PFSK-1 (cell line): ENCODE measurements at regions not wholly inside any gene's neighbourhood (a gene's known extent, or its start where the extent isn't known, plus 50 kb on each side); places are given as distances from the start of the nearest gene placed in this dataset.

Experiments
- FOXP2 ChIP-seq: optimal IDR thresholded peaks from 2 replicates; pipeline ENCODE3; 2011; ENCODE audit warnings: borderline replicate concordance, control low read depth, inconsistent platforms; ENCODE audit not compliant: insufficient read depth; ENCODE audit errors: extremely low read length, extremely low read depth
- POLR2AphosphoS5 ChIP-seq: IDR thresholded peaks from 2 replicates; pipeline ENCODE4 v1.6.1; 2012; ENCODE audit warnings: low read depth, mild to moderate bottlenecking, control low read depth, low read length, moderate library complexity
- SIN3A ChIP-seq: IDR thresholded peaks from 2 replicates; pipeline ENCODE4 v1.6.1; 2012; ENCODE audit warnings: mild to moderate bottlenecking, low read length, moderate library complexity, borderline replicate concordance; ENCODE audit not compliant: insufficient read depth
- TAF1 ChIP-seq: IDR thresholded peaks from 2 replicates; pipeline ENCODE4 v1.6.1; 2012; ENCODE audit warnings: low read length, control low read depth, borderline replicate concordance; ENCODE audit not compliant: insufficient read depth
- TF ChIP-seq, protein P1 (sequence below), 2 experiments: IDR thresholded peaks; 2 replicates each; pipeline versions ENCODE4 v1.6.1 to v1.8.0; 2011 to 2012; ENCODE audit warnings: low read depth in 2 of 2, low read length in 2 of 2, control low read depth in 1 of 2, inconsistent platforms in 1 of 2, mild to moderate bottlenecking in 1 of 2, moderate library complexity in 1 of 2; ENCODE audit not compliant: insufficient read depth in 1 of 2

DNA sequence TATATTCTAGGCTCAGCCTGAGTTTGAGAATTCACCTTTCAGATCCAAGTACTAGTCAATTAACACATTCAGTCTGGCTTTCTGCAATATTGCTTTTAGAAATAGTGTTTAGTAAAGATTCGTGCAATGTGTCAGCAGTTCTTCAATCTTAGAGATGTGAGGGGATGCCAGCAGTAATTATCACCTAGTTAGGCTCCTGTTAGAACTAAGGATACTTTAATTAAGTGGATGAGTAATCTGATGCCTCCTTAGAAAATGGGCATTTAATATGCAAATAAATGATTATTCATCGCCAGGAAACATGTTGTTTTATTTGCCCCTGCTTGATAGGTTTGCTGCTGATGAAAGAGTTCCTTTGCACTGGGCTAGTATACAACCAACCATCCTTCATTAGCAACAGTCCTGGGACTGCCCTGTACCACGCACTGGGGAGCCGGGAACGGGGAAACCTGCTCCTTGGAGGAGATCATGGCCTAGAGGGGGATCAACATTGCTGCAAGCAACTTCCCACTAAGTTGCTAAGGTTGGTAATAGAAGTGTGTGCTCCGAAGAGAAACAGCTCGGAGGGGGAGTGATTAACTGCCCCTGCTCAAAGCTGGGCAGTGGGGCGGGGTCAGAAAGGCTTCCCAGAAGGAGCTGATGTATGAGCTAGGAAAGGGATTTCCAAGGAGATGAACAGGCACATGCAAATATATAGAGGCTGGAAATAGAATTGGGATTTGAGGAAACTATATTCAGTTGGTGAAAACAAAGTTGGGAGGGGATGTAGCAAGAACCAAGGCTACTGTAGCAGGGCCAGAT is 231.8 kb downstream of the DRD1 start:
- TF ChIP-seq TAF1, result no peak
- TF ChIP-seq SIN3A, result no peak
- TF ChIP-seq FOXP2, result no peak
- no peak for TF ChIP-seq POLR2AphosphoS5
- TF ChIP-seq, protein P1, sequence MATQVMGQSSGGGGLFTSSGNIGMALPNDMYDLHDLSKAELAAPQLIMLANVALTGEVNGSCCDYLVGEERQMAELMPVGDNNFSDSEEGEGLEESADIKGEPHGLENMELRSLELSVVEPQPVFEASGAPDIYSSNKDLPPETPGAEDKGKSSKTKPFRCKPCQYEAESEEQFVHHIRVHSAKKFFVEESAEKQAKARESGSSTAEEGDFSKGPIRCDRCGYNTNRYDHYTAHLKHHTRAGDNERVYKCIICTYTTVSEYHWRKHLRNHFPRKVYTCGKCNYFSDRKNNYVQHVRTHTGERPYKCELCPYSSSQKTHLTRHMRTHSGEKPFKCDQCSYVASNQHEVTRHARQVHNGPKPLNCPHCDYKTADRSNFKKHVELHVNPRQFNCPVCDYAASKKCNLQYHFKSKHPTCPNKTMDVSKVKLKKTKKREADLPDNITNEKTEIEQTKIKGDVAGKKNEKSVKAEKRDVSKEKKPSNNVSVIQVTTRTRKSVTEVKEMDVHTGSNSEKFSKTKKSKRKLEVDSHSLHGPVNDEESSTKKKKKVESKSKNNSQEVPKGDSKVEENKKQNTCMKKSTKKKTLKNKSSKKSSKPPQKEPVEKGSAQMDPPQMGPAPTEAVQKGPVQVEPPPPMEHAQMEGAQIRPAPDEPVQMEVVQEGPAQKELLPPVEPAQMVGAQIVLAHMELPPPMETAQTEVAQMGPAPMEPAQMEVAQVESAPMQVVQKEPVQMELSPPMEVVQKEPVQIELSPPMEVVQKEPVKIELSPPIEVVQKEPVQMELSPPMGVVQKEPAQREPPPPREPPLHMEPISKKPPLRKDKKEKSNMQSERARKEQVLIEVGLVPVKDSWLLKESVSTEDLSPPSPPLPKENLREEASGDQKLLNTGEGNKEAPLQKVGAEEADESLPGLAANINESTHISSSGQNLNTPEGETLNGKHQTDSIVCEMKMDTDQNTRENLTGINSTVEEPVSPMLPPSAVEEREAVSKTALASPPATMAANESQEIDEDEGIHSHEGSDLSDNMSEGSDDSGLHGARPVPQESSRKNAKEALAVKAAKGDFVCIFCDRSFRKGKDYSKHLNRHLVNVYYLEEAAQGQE (IDR thresholded peaks at IDR 0.05; ENCODE audit: insufficient read depth in 1 of 2, low read depth in 2 of 2, low read length in 2 of 2), result no peak

DNA sequence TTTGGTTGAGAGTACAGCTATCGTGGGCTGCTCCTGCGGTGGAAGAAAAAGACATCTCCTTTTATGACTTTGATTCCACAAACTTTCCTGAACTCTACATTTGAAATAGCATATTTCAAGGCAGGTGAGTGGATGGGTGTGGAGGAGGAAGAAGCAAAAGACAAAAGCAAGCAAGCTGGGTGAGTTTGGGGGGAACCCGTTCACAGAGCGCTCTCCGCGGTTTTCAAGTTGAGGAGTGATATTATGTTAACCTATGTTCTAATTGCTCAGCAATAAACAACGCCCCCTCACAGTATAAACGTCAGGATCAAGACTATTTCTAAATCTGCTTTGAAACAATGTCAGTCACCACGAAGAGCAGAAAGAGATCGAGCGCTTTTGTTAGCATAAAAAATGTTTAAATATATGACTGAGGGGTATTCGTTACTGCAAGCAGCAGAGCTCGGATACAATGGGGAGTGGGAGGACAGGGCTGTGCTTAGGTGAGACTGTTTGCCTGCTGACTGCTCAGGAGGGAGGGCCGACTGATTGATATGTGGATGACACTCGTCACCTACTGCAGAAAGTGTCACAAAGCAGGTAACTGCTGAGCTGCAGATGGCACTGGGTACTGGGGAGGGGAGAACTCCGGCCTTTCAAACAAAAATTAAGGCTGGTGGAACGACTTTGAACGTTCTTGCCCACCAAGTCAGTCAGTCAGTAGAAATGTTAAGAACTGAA is 236.5 kb downstream of the DRD1 start:
- TF ChIP-seq FOXP2, result no peak
- TF ChIP-seq, protein P1 (IDR thresholded peaks at IDR 0.05; ENCODE audit: insufficient read depth in 1 of 2, low read depth in 2 of 2, low read length in 2 of 2), result no peak
- TF ChIP-seq TAF1, result no peak
- no peak for TF ChIP-seq SIN3A
- TF ChIP-seq POLR2AphosphoS5, result no peak

DNA sequence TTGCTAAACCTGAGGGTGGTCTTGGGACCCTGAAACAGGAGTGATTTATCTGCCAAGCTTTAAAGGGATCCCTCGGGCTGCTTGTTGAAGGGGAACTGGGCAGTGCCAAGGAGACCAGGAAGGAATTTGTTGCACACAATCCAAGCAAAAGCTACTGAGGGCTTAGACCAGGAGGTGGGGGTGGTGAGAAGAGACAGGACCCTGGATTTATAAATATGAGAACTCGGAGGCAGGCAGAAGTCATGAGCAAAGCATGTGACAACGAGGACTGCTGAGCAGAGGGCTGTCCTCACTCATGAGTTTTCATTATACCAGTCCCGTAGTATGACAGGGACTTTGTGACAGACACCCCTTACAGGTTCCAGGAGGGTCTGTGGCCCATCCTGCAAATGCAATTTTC is 237.3 kb downstream of the DRD1 start:
- TF ChIP-seq FOXP2 (no peak), SIN3A (no peak)

DNA sequence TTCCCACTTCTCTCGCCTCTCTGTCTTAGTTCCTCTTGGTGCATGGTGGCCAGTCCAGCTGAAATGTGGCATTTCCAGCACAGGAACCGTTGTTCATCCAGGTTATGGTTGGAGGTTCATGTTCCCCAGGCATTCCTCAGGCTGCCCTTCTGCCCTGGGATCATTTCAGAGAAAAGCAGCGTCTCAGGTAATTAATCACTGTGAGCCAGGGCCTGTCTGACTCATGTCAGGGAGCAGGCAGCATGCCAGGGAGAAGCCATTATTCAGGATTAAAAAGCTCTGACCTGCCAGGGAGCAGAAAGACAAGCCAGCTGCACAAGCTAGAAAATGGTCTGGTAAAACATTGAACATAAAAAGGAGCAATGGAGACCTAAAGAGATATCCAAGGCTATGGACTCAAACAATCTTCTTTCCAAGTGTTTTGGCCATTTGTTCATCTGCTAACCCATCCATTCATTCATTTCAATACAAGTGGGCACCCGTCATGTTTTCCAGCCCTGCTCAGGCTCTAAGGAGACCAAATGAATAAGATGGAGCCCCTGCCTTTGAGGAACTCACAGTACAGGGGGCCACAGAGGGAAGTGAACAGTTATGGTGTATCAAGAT is 241.4 kb downstream of the DRD1 start:
- TF ChIP-seq, protein P1 (IDR thresholded peaks at IDR 0.05; ENCODE audit: insufficient read depth in 1 of 2, low read depth in 2 of 2, low read length in 2 of 2), result no peak
- TF ChIP-seq SIN3A (no peak), TAF1 (no peak), FOXP2 (no peak), POLR2AphosphoS5 (no peak)

DNA sequence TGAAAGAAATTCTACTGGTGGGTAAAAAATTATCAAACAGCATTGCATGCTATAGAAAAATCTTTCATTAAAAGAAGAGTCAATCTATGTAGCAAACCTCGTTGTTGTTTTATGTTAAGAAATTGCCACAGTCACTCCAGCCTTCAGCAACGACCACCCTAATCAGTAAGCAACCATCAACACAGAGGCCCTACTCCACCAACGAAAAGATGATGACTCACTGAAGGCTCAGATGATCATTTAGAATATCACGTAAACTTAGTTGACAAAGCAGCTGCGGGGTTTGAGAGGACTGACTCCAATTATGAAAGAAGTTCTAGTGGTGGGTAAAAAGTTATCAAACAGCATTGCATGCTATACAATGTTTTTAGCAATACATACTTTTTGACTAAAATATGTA is 242.6 kb downstream of the DRD1 start:
- TF ChIP-seq FOXP2, result no peak
